ENCODE measurements at regions not wholly inside any gene's neighbourhood (a gene's known extent, or its start where the extent isn't known, plus 50 kb on each side); places are given as distances from the start of the nearest gene placed in this dataset.

DNA sequence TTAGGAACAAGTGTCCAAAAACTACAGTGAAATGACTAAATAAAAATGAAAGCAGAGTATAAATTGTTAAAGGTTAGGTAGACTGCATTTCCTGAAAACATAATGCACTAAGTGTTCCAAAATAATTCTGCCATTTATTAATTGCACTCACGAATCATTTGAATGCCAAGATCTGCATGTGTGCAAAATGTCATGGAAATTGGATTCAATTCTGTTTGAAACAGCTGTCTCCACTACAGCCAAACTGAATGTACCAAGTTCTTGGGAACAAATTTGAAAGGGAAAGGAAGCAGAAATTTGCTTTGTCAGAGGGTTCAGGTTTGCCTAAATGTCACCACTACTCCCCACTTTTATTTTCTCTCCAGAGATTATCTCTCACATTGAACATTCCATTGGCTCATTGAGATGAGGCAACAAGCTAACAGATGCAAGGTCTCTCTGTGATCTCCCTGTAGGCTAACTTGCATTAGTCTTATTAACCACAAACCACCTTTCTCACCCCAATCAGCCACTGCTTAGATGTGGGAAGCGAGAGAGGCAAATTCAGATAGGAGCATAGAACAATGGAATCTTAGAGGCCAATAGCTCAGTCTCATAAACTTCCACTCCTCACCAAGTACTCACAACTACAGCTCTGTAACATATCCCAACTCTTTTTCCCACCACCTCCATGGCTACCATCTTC lies 226.6 kb downstream of the KDR start:
- ChIA-PET CTCF (no interaction called here), POLR2A (no interaction called here)
- no peaks in the 10 kb centered on the region for H3K27me3 Mint-ChIP-seq
- no peak overlapping the region for H3K27ac Mint-ChIP-seq
- no peak for DNase-seq
- no peak overlapping the region for H3K4me3 Mint-ChIP-seq
- no peaks in the 10 kb centered on the region for H3K36me3 Mint-ChIP-seq
- WGBS (ENCODE audit: insufficient coverage), result no CpG with 5 or more reads among the region's 2 CpGs
- H3K9me3 Mint-ChIP-seq, result no peaks in the 10 kb centered on the region
- Histone ChIP-seq H3K27me3 (replicated peaks in 1 of 2; ENCODE audit: control insufficient read depth in 2 of 2, extremely low read depth in 1 of 2, insufficient read depth in 2 of 2, low read length in 1 of 2) (no peaks in the 10 kb centered on the region), H3K36me3 (ENCODE audit: control insufficient read depth in 2 of 2, extremely low read depth in 1 of 2, insufficient read depth in 1 of 2, low read length in 1 of 2) (no peaks in the 10 kb centered on the region), H3K4me3 (ENCODE audit: control insufficient read depth in 1 of 2, extremely low read depth in 1 of 2, low read length in 1 of 2) (no peak overlapping the region), H3K9me3 (no peaks in the 10 kb centered on the region), H3K27ac (ENCODE audit: low read length) (no peak overlapping the region), H3K4me1 (ENCODE audit: control insufficient read depth in 1 of 2, extremely low read depth in 1 of 2, insufficient read depth in 2 of 2, low read length in 2 of 2) (no peaks in the 10 kb centered on the region)
- peaks cover 0 to 7% (median 3%) of the 10 kb centered on the region in 3 donors for H3K4me1 Mint-ChIP-seq
- no peak for ATAC-seq (replicated peaks in 1 of 4)

DNA sequence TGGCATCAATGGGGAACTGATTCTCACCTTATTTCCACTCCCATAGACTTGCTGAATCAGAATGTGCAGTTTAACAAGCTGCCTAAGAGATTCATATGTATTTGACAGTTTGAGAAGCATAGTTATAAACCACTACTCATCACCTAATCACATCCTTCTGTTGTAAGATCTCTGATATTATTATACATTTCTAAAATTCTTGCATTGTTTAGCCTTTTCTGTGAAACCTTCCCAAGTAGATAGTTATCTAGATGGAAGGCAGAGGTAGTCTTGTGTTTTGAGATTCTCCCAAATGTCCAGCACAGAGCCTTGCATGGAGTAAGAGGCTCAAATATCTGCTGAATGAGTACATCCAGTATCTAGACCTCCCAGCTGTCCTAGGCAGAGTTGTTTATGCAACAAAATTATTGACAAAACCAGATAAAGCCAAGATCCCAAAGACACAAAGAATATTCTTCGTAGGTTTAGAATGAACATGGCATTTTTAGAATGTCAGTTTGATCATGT lies 227.3 kb downstream of the KDR start:
- no peaks in the 10 kb centered on the region for H3K4me1 ChIP-seq (ENCODE audit: control insufficient read depth in 1 of 2, extremely low read depth in 1 of 2, insufficient read depth in 2 of 2, low read length in 2 of 2)
- no peaks in the 10 kb centered on the region for H3K36me3 ChIP-seq (ENCODE audit: control insufficient read depth in 2 of 2, extremely low read depth in 1 of 2, insufficient read depth in 1 of 2, low read length in 1 of 2)
- no peaks in the 10 kb centered on the region for H3K9me3 ChIP-seq
- H3K27ac Mint-ChIP-seq, result no peak overlapping the region
- H3K27me3 ChIP-seq (replicated peaks in 1 of 2; ENCODE audit: control insufficient read depth in 2 of 2, extremely low read depth in 1 of 2, insufficient read depth in 2 of 2, low read length in 1 of 2), result no peaks in the 10 kb centered on the region
- H3K4me3 Mint-ChIP-seq, result no peak overlapping the region
- CTCF ChIA-PET, result no interaction called here
- H3K27ac ChIP-seq (ENCODE audit: low read length), result no peak overlapping the region
- no peaks in the 10 kb centered on the region for H3K27me3 Mint-ChIP-seq
- no peak overlapping the region for H3K4me3 ChIP-seq (ENCODE audit: control insufficient read depth in 1 of 2, extremely low read depth in 1 of 2, low read length in 1 of 2)
- DNase-seq, result no peak
- no CpG with 5 or more reads among the region's 1 CpG for WGBS (ENCODE audit: insufficient coverage)
- POLR2A ChIA-PET, result no interaction called here
- H3K36me3 Mint-ChIP-seq, result no peaks in the 10 kb centered on the region
- H3K9me3 Mint-ChIP-seq, result no peaks in the 10 kb centered on the region
- ATAC-seq (replicated peaks in 1 of 4), result no peak
- peaks cover 0 to 7% (median 3%) of the 10 kb centered on the region in 3 donors for H3K4me1 Mint-ChIP-seq

DNA sequence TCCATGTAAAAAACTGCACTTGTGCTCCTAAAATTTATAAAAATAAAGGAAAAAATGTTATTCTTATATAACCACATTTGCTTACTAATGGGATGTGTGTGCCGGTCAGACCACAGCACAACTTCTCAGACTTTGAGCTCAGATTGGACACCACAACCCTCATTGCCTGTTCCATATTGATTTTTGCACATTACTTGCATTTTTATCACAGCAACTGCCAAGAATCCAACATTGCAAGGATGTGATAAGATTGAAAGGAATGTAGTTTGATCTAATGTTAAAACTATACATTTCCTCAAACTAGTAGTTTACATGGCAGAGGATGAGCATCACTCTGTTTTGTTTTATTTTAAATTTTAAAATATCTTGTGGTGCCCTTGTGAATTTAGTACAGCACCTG lies 227.8 kb downstream of the KDR start:
- ATAC-seq (replicated peaks in 1 of 4), result no peak

DNA sequence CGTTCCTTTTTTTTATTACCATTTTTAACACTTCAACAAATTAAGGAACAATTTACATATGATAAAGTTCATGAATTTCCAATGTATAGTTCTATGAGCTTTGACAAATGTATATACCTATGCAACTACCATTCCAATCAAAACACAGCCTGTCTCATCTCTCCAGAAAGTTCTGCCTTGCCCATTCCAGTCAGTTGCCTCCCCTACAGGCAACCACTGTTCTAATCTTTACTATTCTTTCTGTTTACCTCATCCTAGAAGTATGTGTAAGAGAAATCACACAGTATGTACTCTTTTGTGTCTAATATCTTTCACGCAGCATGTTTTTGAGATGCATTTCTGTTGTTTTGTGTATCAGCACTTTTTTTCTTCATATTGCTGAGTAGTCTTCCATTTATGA lies 224.9 kb downstream of the KIT start:
- no peaks in the 10 kb centered on the region for H3K27me3 ChIP-seq (replicated peaks in 1 of 2; ENCODE audit: control insufficient read depth in 2 of 2, extremely low read depth in 1 of 2, insufficient read depth in 2 of 2, low read length in 1 of 2)
- ChIA-PET POLR2A (no interaction called here), CTCF (no interaction called here)
- H3K4me1 Mint-ChIP-seq, result peaks cover 0 to 8% (median 2%) of the 10 kb centered on the region in 3 donors
- ATAC-seq (replicated peaks in 1 of 4), result no peak
- no peaks in the 10 kb centered on the region for H3K9me3 Mint-ChIP-seq
- WGBS (ENCODE audit: insufficient coverage), result no CpG with 5 or more reads among the region's 2 CpGs
- no peaks in the 10 kb centered on the region for H3K9me3 ChIP-seq
- H3K27ac ChIP-seq (ENCODE audit: low read length), result no peak overlapping the region
- H3K36me3 Mint-ChIP-seq, result no peaks in the 10 kb centered on the region
- no peak overlapping the region for H3K4me3 Mint-ChIP-seq
- no peak overlapping the region for H3K27ac Mint-ChIP-seq
- no peaks in the 10 kb centered on the region for H3K36me3 ChIP-seq (ENCODE audit: control insufficient read depth in 2 of 2, extremely low read depth in 1 of 2, insufficient read depth in 1 of 2, low read length in 1 of 2)
- no peak for DNase-seq
- no peak overlapping the region for H3K4me3 ChIP-seq (ENCODE audit: control insufficient read depth in 1 of 2, extremely low read depth in 1 of 2, low read length in 1 of 2)
- no peaks in the 10 kb centered on the region for H3K27me3 Mint-ChIP-seq
- H3K4me1 ChIP-seq (ENCODE audit: control insufficient read depth in 1 of 2, extremely low read depth in 1 of 2, insufficient read depth in 2 of 2, low read length in 2 of 2), result no peaks in the 10 kb centered on the region

More for the DNA sequence above, 227.8 kb downstream of the KDR start:
- H3K9me3 ChIP-seq, result no peaks in the 10 kb centered on the region
- H3K27me3 ChIP-seq (replicated peaks in 1 of 2; ENCODE audit: control insufficient read depth in 2 of 2, extremely low read depth in 1 of 2, insufficient read depth in 2 of 2, low read length in 1 of 2), result no peaks in the 10 kb centered on the region
- H3K4me1 ChIP-seq (ENCODE audit: control insufficient read depth in 1 of 2, extremely low read depth in 1 of 2, insufficient read depth in 2 of 2, low read length in 2 of 2), result no peaks in the 10 kb centered on the region
- CTCF ChIA-PET, result no interaction called here
- WGBS (ENCODE audit: insufficient coverage), result no CpG with 5 or more reads among the region's 1 CpG
- no peak overlapping the region for H3K27ac Mint-ChIP-seq
- no peak for DNase-seq
- H3K4me3 ChIP-seq (ENCODE audit: control insufficient read depth in 1 of 2, extremely low read depth in 1 of 2, low read length in 1 of 2), result no peak overlapping the region
- POLR2A ChIA-PET, result no interaction called here
- no peaks in the 10 kb centered on the region for H3K36me3 Mint-ChIP-seq
- H3K9me3 Mint-ChIP-seq, result no peaks in the 10 kb centered on the region
- no peak overlapping the region for H3K4me3 Mint-ChIP-seq
- no peaks in the 10 kb centered on the region for H3K27me3 Mint-ChIP-seq
- no peak overlapping the region for H3K27ac ChIP-seq (ENCODE audit: low read length)
- H3K36me3 ChIP-seq (ENCODE audit: control insufficient read depth in 2 of 2, extremely low read depth in 1 of 2, insufficient read depth in 1 of 2, low read length in 1 of 2), result no peaks in the 10 kb centered on the region
- H3K4me1 Mint-ChIP-seq, result peaks cover 0 to 11% (median 3%) of the 10 kb centered on the region in 3 donors

DNA sequence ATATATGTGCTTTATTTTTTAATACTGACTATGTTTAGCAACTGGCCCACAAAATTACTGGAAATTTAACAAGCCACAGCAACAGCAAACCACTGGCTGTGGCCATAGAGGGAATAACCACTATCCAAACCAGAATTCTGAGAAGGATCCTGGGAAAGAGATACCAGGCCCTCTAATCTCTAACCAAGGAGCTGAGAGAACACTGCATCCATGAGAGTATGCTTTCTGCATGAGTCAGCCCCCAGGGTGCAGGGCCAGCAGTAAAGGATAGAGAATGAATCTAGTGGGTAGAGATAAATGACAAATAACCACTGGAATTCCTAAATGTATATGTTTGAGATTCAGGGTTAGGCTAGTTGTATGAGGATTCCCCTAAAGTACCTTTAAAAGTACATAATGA lies 221.8 kb downstream of the KIT start:
- POLR2A ChIA-PET, result no interaction called here
- Mint-ChIP-seq H3K27ac (no peak overlapping the region), H3K4me1 (peaks cover 0 to 8% (median 2%) of the 10 kb centered on the region in 3 donors), H3K36me3 (no peaks in the 10 kb centered on the region), H3K27me3 (no peaks in the 10 kb centered on the region), H3K9me3 (peaks cover 0 to 5% (median 5%) of the 10 kb centered on the region in 3 donors), H3K4me3 (no peak overlapping the region)
- DNase-seq (no peak), ATAC-seq (replicated peaks in 1 of 4) (no peak)
- H3K27me3 ChIP-seq (replicated peaks in 1 of 2; ENCODE audit: control insufficient read depth in 2 of 2, extremely low read depth in 1 of 2, insufficient read depth in 2 of 2, low read length in 1 of 2), result no peaks in the 10 kb centered on the region
- no peaks in the 10 kb centered on the region for H3K4me1 ChIP-seq (ENCODE audit: control insufficient read depth in 1 of 2, extremely low read depth in 1 of 2, insufficient read depth in 2 of 2, low read length in 2 of 2)
- no peaks in the 10 kb centered on the region for H3K36me3 ChIP-seq (ENCODE audit: control insufficient read depth in 2 of 2, extremely low read depth in 1 of 2, insufficient read depth in 1 of 2, low read length in 1 of 2)
- no peak overlapping the region for H3K4me3 ChIP-seq (ENCODE audit: control insufficient read depth in 1 of 2, extremely low read depth in 1 of 2, low read length in 1 of 2)
- H3K9me3 ChIP-seq, result no peaks in the 10 kb centered on the region
- H3K27ac ChIP-seq (ENCODE audit: low read length), result no peak overlapping the region
- CTCF ChIA-PET, result no interaction called here

DNA sequence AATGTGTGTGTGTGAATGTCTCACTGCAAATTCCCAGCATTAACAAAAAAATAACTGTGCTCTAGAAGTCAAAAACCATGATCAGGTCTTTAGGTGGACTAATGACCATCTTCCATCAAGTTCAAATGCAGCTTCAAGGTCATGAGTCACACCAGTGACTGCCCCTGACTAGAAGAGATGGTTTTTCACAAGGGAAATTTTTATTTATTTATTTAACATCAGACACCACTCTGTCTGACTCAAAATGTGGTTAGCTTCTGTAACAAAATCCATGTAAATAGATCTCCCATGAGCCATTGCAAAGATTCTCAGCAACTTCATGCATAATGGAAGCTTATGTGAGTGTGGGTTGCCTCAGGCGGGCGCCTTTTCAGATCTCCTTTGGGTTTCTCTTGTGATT lies 219.2 kb downstream of the KIT start:
- no CpG with 5 or more reads among the region's 2 CpGs for WGBS (ENCODE audit: insufficient coverage)
- H3K4me1 Mint-ChIP-seq, result no peaks in the 10 kb centered on the region
- no peaks in the 10 kb centered on the region for H3K4me1 ChIP-seq (ENCODE audit: control insufficient read depth in 1 of 2, extremely low read depth in 1 of 2, insufficient read depth in 2 of 2, low read length in 2 of 2)
- H3K36me3 ChIP-seq (ENCODE audit: control insufficient read depth in 2 of 2, extremely low read depth in 1 of 2, insufficient read depth in 1 of 2, low read length in 1 of 2), result no peaks in the 10 kb centered on the region
- no peak overlapping the region for H3K27ac Mint-ChIP-seq
- ATAC-seq (replicated peaks in 1 of 4) (no peak), DNase-seq (no peak)
- peaks cover 0 to 5% (median 5%) of the 10 kb centered on the region in 3 donors for H3K9me3 Mint-ChIP-seq
- H3K4me3 ChIP-seq (ENCODE audit: control insufficient read depth in 1 of 2, extremely low read depth in 1 of 2, low read length in 1 of 2), result no peak overlapping the region
- ChIA-PET CTCF (no interaction called here), POLR2A (no interaction called here)
- H3K27me3 Mint-ChIP-seq, result no peaks in the 10 kb centered on the region
- no peaks in the 10 kb centered on the region for H3K9me3 ChIP-seq
- H3K36me3 Mint-ChIP-seq, result no peaks in the 10 kb centered on the region
- no peaks in the 10 kb centered on the region for H3K27me3 ChIP-seq (replicated peaks in 1 of 2; ENCODE audit: control insufficient read depth in 2 of 2, extremely low read depth in 1 of 2, insufficient read depth in 2 of 2, low read length in 1 of 2)
- no peak overlapping the region for H3K27ac ChIP-seq (ENCODE audit: low read length)
- no peak overlapping the region for H3K4me3 Mint-ChIP-seq

DNA sequence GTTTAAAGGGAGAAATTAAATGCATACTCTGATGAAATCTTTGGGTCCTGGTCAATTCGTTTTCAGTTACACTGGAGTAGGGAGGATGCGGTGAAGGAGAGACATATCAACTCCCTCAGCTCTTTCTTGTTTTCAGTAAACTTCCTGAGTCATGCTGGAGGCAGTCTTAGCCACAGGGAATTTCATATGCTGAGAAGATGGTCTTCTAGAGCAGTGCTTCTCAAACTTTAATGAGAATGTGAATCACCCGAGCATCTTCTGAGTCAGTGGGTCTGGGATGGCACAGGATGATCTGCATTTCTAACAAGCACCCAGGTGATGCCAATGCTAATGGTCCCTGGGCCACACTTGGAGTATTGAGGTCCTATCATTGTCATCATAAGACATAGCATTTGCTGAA lies 214.5 kb downstream of the KIT start:
- Histone ChIP-seq H3K36me3 (ENCODE audit: control insufficient read depth in 2 of 2, extremely low read depth in 1 of 2, insufficient read depth in 1 of 2, low read length in 1 of 2) (no peaks in the 10 kb centered on the region), H3K27ac (ENCODE audit: low read length) (no peak overlapping the region), H3K27me3 (replicated peaks in 1 of 2; ENCODE audit: control insufficient read depth in 2 of 2, extremely low read depth in 1 of 2, insufficient read depth in 2 of 2, low read length in 1 of 2) (no peaks in the 10 kb centered on the region), H3K9me3 (no peaks in the 10 kb centered on the region), H3K4me3 (ENCODE audit: control insufficient read depth in 1 of 2, extremely low read depth in 1 of 2, low read length in 1 of 2) (no peak overlapping the region), H3K4me1 (ENCODE audit: control insufficient read depth in 1 of 2, extremely low read depth in 1 of 2, insufficient read depth in 2 of 2, low read length in 2 of 2) (no peaks in the 10 kb centered on the region)
- ChIA-PET CTCF (no interaction called here), POLR2A (no interaction called here)
- Mint-ChIP-seq H3K36me3 (no peaks in the 10 kb centered on the region), H3K4me3 (no peak overlapping the region), H3K27me3 (no peaks in the 10 kb centered on the region), H3K4me1 (no peaks in the 10 kb centered on the region), H3K9me3 (peaks cover 0 to 9% (median 5%) of the 10 kb centered on the region in 3 donors), H3K27ac (no peak overlapping the region)
- ATAC-seq (replicated peaks in 1 of 4), result no peak
- no CpG with 5 or more reads among the region's 3 CpGs for WGBS (ENCODE audit: insufficient coverage)
- DNase-seq, result no peak
